ENCODE measurements at regions not wholly inside any gene's neighbourhood (a gene's known extent, or its start where the extent isn't known, plus 50 kb on each side); places are given as distances from the start of the nearest gene placed in this dataset.

DNA sequence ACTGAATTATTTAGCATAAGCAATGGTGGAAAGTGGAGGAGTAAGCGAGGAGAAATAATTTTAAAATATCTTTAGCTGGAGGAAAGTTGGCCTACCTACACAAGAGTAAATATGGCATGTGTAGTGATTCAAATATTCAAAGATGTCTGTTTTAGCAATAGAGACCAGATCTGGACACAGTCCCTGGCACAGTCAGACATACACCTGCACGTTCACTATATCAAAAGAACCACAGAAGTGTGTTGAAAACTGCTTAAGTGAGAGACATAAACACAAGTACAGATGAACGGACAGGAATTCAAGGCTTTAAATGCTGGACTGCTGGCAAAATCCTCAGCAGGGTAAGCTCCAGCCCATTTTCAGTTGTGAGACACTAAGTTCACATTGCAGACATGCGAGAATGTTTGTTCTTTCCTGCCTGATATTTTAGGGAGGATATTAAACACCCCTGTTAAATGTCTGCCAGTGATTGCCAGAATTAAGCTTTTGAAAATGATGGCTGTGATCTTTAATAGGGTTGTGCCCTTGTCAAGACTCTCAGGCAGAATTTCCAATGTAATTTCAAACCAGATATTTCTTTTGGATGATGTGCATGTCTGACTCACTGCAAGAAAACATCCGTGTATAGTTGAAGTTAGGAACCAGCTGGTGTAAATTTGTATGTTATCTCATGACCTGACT, 810.6 kb downstream of the TLE4 start:
- H3K27ac ChIP-seq (ENCODE audit: low read length) = no peak overlapping the region
- H3K27me3 ChIP-seq (ENCODE audit: control insufficient read depth, insufficient read depth, low read length) = no peaks in the 10 kb centered on the region
- H3K4me1 ChIP-seq (ENCODE audit: control insufficient read depth, insufficient read depth, low read length) = peaks cover 2% of the 10 kb centered on the region
- DNase-seq = peak; percentile 87
- no peaks in the 10 kb centered on the region for H3K9me3 ChIP-seq (replicated peaks; ENCODE audit: control insufficient read depth, low read depth, low read length)
- no peaks in the 10 kb centered on the region for H3K36me3 ChIP-seq (ENCODE audit: control insufficient read depth, insufficient read depth, low read length)
- WGBS (ENCODE audit: insufficient coverage) = 29% methylated on average over 2 of the region's 5 CpGs
- no peak overlapping the region for H3K4me3 ChIP-seq (ENCODE audit: low read length)

DNA sequence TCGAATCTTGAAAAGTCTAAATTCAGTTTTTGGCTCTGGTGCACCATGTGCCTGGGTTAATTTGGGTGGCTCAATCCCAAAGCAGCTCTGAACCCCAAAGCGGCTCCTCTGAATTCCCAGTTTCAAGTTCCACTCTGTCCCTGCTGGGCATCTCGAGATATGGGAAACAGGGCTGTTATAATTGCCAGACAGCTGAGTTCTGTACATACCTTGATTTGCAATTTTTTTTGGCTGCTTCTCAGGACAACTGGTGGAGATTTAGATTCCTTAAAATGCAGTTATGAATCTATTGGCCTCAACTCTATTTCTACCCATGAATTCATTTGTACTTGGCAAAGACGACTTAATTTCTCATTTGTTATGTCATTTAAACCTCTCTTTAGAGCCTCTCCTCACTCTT, 808.5 kb downstream of the TLE4 start:
- Histone ChIP-seq H3K4me1 (ENCODE audit: control insufficient read depth, insufficient read depth, low read length) (peaks cover 2% of the 10 kb centered on the region), H3K27me3 (ENCODE audit: control insufficient read depth, insufficient read depth, low read length) (no peaks in the 10 kb centered on the region), H3K4me3 (ENCODE audit: low read length) (no peak overlapping the region), H3K27ac (ENCODE audit: low read length) (no peak overlapping the region), H3K36me3 (ENCODE audit: control insufficient read depth, insufficient read depth, low read length) (no peaks in the 10 kb centered on the region), H3K9me3 (replicated peaks; ENCODE audit: control insufficient read depth, low read depth, low read length) (no peaks in the 10 kb centered on the region)
- 81% methylated on average over 2 of the region's 4 CpGs for WGBS (ENCODE audit: insufficient coverage)
- peak; percentile 19 for DNase-seq

DNA sequence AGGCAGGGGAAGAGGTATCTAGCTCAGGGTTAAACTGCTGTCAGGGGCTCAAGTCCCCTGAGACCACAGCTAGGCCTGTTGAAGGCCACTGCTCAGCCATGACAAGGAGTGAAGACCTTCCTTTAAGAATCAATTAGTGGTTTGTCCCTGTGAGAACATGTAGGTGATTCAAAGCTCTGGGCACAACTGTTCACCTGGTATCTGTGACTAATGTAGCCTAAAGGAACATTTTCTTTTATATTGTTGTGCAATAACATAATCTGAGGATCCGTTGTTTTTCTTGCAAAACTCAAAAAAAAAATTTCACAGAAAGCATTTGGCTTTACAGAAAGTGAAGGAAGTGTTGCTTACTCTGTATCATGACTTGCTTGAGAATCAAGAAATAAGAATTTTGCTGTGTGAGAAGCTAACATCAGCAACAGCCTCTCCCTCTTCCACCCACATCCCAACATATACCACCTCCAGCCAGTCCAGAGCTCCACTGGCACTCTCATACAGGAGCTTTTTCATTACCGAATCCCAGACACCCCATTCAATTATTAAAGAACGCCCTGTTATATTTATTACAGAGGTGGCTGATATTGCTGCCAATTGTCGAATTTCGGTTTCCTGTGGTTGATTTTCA, 807.0 kb downstream of the TLE4 start:
- no peaks in the 10 kb centered on the region for H3K27me3 ChIP-seq (ENCODE audit: control insufficient read depth, insufficient read depth, low read length)
- H3K9me3 ChIP-seq (replicated peaks; ENCODE audit: control insufficient read depth, low read depth, low read length) = no peaks in the 10 kb centered on the region
- no peak for DNase-seq
- H3K4me1 ChIP-seq (ENCODE audit: control insufficient read depth, insufficient read depth, low read length) = peaks cover 2% of the 10 kb centered on the region
- no peak overlapping the region for H3K27ac ChIP-seq (ENCODE audit: low read length)
- no peaks in the 10 kb centered on the region for H3K36me3 ChIP-seq (ENCODE audit: control insufficient read depth, insufficient read depth, low read length)
- 60% methylated on average over 1 of the region's 5 CpGs for WGBS (ENCODE audit: insufficient coverage)
- H3K4me3 ChIP-seq (ENCODE audit: low read length) = no peak overlapping the region

DNA sequence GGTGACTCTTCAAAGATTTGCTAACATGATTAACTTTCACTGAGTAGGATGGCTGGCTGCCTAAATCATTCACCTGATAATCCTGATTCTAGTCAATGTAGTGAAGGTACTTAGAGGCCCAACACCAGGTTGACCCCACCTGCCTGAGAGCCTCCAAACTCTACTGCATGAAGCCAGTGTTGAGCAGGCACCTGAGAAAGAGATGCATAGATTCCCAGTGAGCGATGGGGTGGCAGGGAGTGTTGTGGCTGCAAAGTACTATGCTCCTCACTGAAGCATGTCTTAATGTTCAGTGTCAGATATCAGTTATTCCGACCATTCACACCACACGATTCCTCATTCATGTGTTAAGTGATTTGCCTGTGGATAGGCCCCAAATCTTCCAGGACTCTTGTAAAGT, 804.4 kb downstream of the TLE4 start:
- no peak overlapping the region for H3K27ac ChIP-seq (ENCODE audit: low read length)
- no peaks in the 10 kb centered on the region for H3K9me3 ChIP-seq (replicated peaks; ENCODE audit: control insufficient read depth, low read depth, low read length)
- H3K36me3 ChIP-seq (ENCODE audit: control insufficient read depth, insufficient read depth, low read length) = no peaks in the 10 kb centered on the region
- no peaks in the 10 kb centered on the region for H3K27me3 ChIP-seq (ENCODE audit: control insufficient read depth, insufficient read depth, low read length)
- WGBS (ENCODE audit: insufficient coverage) = no CpG with 5 or more reads among the region's 3 CpGs
- H3K4me3 ChIP-seq (ENCODE audit: low read length) = no peak overlapping the region
- no peak for DNase-seq
- H3K4me1 ChIP-seq (ENCODE audit: control insufficient read depth, insufficient read depth, low read length) = peaks cover 2% of the 10 kb centered on the region

DNA sequence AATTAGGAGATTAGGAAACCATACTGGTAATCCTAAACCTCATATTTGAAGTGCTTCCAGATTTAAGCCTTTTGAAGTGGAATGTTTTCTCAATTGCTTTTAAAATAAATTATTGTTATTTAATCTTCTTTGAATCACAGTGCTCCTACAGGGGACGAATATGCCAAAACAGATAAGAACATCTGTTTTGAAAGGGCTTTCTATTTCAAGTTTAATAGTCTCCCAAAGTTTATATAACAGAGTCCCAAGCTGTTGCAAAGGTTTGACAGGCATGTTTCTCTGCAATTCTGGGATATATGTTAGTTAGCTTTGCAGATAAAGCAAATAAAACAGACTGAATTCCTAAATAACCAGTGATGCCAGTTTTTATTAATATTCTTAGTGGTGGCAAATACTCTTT, 803.7 kb downstream of the TLE4 start:
- Histone ChIP-seq H3K27ac (ENCODE audit: low read length) (no peak overlapping the region), H3K9me3 (replicated peaks; ENCODE audit: control insufficient read depth, low read depth, low read length) (no peaks in the 10 kb centered on the region), H3K27me3 (ENCODE audit: control insufficient read depth, insufficient read depth, low read length) (no peaks in the 10 kb centered on the region), H3K36me3 (ENCODE audit: control insufficient read depth, insufficient read depth, low read length) (no peaks in the 10 kb centered on the region), H3K4me3 (ENCODE audit: low read length) (no peak overlapping the region), H3K4me1 (ENCODE audit: control insufficient read depth, insufficient read depth, low read length) (peaks cover 2% of the 10 kb centered on the region)
- WGBS (ENCODE audit: insufficient coverage) = no CpG with 5 or more reads among the region's 1 CpG
- DNase-seq = no peak

DNA sequence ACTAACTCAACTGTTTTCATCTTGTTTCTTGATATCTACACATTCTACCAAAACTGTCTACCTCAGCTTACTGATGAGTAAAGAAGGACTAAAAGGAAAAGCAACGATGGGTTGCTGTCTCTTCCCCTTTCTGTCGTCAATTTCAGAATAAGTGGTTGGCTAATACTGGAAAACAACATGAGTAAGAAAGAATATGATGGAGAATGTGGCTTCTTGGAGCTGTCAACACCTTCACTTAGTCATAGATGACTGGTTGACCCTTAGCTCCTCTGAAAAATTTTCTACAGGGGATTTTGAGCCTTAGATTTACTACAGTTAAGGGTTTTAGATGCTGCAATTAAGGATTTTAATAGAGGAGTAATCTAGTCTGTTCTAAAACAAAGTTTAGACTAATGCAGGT, 797.9 kb downstream of the TLE4 start:
- Histone ChIP-seq H3K4me1 (ENCODE audit: control insufficient read depth, insufficient read depth, low read length) (no peaks in the 10 kb centered on the region), H3K4me3 (ENCODE audit: low read length) (no peak overlapping the region), H3K27ac (ENCODE audit: low read length) (no peak overlapping the region), H3K36me3 (ENCODE audit: control insufficient read depth, insufficient read depth, low read length) (no peaks in the 10 kb centered on the region), H3K9me3 (replicated peaks; ENCODE audit: control insufficient read depth, low read depth, low read length) (peaks cover 3% of the 10 kb centered on the region), H3K27me3 (ENCODE audit: control insufficient read depth, insufficient read depth, low read length) (no peaks in the 10 kb centered on the region)
- WGBS (ENCODE audit: insufficient coverage) = no CpG with 5 or more reads among the region's 2 CpGs
- no peak for DNase-seq

DNA sequence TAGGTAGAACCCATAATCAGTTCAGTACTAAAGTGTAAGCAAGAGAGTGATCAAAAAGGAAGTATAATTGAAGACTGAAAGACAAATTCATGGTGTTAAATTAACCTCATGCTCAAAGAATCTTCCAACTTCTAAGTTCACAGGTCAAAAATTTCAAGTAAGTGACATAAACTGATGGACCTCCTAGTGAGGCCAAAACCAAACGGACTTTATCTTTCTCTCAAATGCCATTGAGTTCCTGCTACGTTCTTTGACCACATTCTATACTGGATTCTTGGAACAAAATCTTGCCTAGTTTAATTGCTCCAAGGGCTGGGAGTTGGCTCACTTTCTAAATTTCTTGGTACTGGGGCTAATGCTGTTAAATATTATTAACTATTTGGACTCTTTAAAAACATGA, 794.9 kb downstream of the TLE4 start:
- peaks cover 3% of the 10 kb centered on the region for H3K9me3 ChIP-seq (replicated peaks; ENCODE audit: control insufficient read depth, low read depth, low read length)
- no peaks in the 10 kb centered on the region for H3K4me1 ChIP-seq (ENCODE audit: control insufficient read depth, insufficient read depth, low read length)
- H3K36me3 ChIP-seq (ENCODE audit: control insufficient read depth, insufficient read depth, low read length) = no peaks in the 10 kb centered on the region
- H3K27ac ChIP-seq (ENCODE audit: low read length) = no peak overlapping the region
- H3K4me3 ChIP-seq (ENCODE audit: low read length) = no peak overlapping the region
- no peaks in the 10 kb centered on the region for H3K27me3 ChIP-seq (ENCODE audit: control insufficient read depth, insufficient read depth, low read length)
- no peak for DNase-seq
- no CpG with 5 or more reads among the region's 2 CpGs for WGBS (ENCODE audit: insufficient coverage)

DNA sequence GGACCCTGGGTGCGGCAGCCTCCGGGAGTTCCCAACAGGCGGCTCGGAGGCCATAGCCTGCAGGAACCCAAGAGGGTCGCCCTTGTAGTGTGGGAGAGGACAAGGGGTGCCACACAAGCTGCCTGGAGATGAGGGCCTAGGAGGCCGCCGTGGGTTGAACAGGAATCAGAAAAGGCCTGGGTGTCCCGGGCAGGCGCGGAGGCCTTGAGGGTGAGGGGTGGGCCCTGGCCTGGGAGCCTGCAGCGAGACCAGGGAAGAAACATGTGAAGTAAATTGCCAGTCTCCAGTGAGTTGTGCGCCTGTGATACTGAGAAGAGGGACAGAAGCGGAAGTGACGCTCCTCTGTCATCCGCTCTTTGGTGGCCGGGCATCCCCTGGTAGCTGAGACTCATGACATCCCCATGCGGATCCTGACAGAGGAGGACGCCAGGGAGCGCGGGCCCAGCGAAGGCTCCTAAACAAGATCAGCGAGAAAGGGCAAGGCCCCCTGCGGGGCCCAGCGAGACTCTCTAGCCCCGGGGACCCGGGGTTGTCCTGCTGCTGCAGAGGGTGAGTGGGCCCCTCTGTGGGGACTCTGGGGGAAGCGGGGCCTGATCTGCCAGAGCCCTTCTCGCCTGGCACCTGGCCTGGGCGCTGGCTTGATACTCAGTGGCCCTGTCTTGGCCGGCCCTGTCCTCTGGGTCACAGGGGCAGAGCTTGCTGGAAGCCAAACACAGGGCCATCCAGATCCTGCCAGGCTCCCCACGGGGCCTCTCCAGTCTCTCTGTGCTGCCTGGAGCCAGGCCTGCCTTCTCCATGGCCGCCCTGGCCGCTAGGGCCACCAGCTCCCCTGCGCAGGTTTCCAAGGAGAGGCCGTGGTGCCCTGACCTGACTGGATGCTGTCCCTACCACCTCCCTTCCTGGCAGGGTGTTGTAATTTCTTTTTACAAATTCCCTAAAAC, 788.4 kb downstream of the TLE4 start:
- no peak overlapping the region for H3K4me3 ChIP-seq (ENCODE audit: low read length)
- no peak overlapping the region for H3K27ac ChIP-seq (ENCODE audit: low read length)
- no peaks in the 10 kb centered on the region for H3K27me3 ChIP-seq (ENCODE audit: control insufficient read depth, insufficient read depth, low read length)
- WGBS (ENCODE audit: insufficient coverage) = 96% methylated on average over 35 of the region's 35 CpGs
- DNase-seq = no peak
- peaks cover 2% of the 10 kb centered on the region for H3K9me3 ChIP-seq (replicated peaks; ENCODE audit: control insufficient read depth, low read depth, low read length)
- H3K36me3 ChIP-seq (ENCODE audit: control insufficient read depth, insufficient read depth, low read length) = no peaks in the 10 kb centered on the region
- H3K4me1 ChIP-seq (ENCODE audit: control insufficient read depth, insufficient read depth, low read length) = no peaks in the 10 kb centered on the region

DNA sequence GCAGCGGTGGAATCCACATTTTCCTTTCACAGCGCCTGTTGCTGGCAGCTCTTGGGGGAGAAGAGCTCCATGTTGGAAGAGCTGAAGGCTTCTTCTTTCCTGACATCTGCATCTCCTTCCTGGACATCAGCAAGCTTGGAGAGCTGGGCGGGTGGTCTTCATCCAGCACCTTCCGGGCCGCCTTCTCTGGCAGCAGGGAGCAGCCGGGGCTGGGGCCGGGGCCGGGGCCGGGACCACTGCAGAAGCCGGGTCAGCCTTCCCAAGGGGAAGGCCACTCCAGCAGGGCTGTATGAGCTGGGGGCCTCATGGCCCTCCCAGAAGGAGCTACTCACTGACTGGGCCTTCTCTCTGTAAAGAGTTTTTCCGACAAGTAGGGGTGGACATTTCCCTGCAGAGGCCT, 787.5 kb downstream of the TLE4 start:
- Histone ChIP-seq H3K27me3 (ENCODE audit: control insufficient read depth, insufficient read depth, low read length) (no peaks in the 10 kb centered on the region), H3K36me3 (ENCODE audit: control insufficient read depth, insufficient read depth, low read length) (no peaks in the 10 kb centered on the region), H3K27ac (ENCODE audit: low read length) (no peak overlapping the region), H3K9me3 (replicated peaks; ENCODE audit: control insufficient read depth, low read depth, low read length) (peaks cover 2% of the 10 kb centered on the region), H3K4me3 (ENCODE audit: low read length) (no peak overlapping the region), H3K4me1 (ENCODE audit: control insufficient read depth, insufficient read depth, low read length) (no peaks in the 10 kb centered on the region)
- 95% methylated on average over 6 of the region's 11 CpGs for WGBS (ENCODE audit: insufficient coverage)
- DNase-seq = no peak

DNA sequence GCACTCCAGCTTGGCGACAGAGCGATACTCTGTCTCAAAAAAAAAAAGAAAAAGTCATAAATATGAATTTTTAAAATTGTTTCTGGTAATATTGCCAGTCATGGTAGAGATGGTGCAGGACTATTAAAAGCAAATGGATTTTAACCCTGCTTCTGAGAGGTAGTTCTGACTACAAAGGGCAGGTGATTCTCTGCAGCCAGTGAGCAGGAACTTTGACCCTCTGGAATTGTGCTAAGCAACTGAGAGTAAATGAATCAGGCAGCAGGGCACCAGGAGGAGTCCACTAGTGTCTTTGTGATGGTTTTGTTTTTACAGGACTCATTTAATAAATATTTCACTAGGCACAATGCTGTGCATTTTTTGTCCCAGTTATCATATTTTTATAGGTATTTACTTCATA, 781.2 kb downstream of the TLE4 start:
- WGBS (ENCODE audit: insufficient coverage) = 100% methylated on average over 2 of the region's 2 CpGs
- Histone ChIP-seq H3K36me3 (ENCODE audit: control insufficient read depth, insufficient read depth, low read length) (no peaks in the 10 kb centered on the region), H3K4me3 (ENCODE audit: low read length) (no peak overlapping the region), H3K27ac (ENCODE audit: low read length) (no peak overlapping the region), H3K4me1 (ENCODE audit: control insufficient read depth, insufficient read depth, low read length) (no peaks in the 10 kb centered on the region), H3K27me3 (ENCODE audit: control insufficient read depth, insufficient read depth, low read length) (no peaks in the 10 kb centered on the region), H3K9me3 (replicated peaks; ENCODE audit: control insufficient read depth, low read depth, low read length) (no peaks in the 10 kb centered on the region)
- no peak for DNase-seq
